NCI-H2196 treated with DMSO at 0.1 percent for 48 hours (cell line): ENCODE measurements at regions not wholly inside any gene's neighbourhood (a gene's known extent, or its start where the extent isn't known, plus 50 kb on each side); places are given as distances from the start of the nearest gene placed in this dataset.
"Not testable (repeated sequence)": the region's sequence is repeated elsewhere in the genome, so short reads cannot be mapped to it uniquely, and the experiment has no call there.

Experiments
- DNase-seq: peaks from one replicate; lab custom pipeline; 2025; ENCODE audit not compliant: unreplicated experiment; lab: John Stamatoyannopoulos, UW

DNA sequence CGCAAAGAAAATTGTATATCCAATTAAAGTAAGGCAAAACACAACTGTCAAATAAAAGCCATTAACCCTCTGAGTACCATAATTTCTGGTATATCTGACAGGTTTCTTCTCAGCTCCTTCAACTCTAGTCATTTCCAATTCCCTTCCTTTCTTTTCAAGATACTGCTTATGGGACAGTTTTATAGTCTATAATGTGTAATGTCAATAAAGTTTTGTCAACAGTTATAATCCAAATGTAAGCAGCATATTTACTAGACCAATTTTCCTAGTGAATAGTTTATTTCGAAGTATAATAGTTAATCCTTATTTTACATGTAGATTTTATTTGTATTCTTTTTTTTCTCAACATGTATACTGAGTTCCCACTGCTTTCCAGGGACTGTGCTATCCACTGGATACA, 1081.8 kb downstream of the EPHA7 start:
- DNase-seq: no peak

DNA sequence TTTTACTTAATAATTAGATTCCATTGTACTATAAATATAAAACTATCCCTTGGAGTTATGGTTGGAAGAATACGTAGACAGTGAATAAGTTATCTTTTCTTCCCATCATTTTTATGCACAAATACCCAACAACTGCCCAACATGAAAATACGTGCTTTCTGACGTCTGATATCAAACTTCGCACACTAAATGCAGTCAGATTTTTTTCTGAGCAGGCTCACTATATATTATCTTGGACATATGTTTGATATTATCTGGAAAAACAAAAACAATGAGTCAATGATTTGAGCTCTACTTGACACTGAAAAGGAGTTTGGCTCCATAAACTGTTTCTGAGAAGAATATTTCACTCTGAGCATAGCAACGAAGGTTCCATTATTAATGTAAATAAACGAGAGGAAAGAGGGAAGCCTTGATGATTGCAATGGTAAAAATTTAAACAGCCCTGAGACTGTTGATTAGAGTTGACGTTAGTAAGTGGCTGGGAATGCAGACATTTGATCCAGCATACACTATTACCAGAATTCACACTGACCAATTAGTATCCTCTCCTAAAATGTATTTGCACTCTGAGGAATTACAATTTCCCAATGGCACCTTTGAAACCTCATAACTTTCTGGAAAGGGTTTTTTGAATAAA, 1090.0 kb downstream of the EPHA7 start:
- no peak for DNase-seq

DNA sequence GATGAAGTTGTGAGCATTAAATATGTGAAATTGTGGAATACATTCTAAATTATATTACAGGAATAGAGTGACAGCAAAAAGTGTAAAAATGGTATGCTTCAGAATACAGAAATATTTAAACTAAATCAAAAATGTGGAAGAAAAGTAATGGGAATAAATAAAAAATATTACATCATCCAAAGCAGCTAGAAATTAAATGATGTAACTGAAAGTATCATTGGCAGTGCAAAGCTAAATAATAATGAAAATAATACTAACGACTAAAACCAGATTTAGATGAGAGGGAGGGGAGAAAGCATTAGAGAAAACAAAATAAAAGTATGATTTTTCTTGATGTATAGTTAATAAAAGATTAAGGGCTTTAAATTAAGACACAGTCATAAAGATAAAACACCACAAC, 1104.0 kb downstream of the EPHA7 start:
- DNase-seq: no peak

DNA sequence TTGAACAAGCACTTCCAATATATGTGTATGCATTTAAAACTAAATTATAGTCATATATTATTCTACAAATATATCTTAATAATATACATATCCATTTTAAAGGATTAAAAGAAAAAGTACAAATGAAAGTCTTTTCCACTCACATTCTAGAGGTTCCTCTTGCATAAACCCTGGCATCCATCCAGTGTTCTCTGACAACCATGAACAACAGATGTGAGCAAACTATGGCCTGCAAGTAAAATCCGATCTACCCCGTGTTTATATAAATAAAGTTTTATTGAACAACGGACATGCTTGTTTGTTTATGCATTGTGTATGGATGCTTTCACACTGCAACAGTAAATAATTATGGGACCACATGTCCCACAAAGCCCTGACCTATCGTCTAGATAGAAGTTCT, 1122.3 kb downstream of the EPHA7 start:
- no peak for DNase-seq

DNA sequence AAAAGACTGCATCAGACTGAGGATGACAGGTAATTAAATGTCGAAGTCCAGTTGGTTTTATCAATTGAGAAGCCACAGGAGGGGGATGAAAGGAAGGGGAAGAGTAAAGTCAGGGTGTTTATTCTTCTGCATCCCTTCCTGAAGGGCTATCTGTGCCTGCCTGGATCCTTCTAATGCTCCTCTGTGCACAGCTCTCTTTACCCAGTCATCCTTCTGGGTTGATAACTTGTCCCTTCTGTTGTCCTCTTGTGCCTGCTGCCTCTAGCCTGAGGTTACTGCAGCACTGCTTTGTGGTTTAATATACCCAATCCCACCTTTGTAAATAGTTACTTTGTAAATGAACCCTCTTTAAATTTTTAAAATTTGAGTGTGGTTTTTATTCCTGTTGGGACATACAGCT, 1127.3 kb downstream of the EPHA7 start:
- DNase-seq: no peak

DNA sequence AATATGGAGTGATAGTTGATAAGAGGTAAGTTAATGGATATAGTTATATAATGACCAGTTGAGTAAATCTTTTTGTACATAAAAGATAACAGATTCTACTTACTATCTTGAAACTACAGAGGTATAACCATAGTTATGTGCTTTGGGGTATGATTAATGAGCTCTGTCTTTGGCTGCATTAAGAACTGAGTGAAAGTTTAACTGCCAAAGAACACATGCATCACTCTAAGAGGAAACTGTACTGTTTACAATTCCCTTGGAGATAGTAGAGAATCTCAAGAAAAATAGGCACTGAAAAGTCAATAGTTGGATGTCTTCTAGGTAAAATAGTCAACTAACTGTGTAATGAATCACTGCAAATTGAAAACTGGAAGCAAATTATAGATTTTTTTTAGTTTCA, 1129.5 kb downstream of the EPHA7 start:
- no peak for DNase-seq

DNA sequence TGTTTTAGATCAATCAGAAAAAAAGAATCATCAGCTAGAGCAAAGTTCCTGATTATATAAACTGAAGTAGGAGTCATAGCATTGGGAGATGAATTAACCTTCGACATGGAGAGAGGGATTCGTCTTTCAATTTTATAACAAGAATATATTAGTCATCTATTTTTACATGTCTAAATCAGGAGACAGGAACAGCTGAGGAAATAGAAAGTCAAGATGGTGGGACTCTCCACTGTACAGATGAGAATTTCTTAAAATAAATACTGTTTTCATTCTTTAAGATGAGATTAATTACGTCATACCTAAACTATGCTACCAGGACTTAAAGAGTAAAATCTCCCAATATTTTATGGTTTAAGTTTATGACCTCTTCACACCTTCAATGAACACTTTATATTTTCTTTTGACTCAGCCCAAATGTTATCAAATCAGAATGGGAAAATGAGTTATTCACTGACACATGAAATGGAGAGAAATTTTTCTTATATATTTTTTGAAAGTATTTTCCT, 1137.7 kb downstream of the EPHA7 start:
- DNase-seq: no peak

DNA sequence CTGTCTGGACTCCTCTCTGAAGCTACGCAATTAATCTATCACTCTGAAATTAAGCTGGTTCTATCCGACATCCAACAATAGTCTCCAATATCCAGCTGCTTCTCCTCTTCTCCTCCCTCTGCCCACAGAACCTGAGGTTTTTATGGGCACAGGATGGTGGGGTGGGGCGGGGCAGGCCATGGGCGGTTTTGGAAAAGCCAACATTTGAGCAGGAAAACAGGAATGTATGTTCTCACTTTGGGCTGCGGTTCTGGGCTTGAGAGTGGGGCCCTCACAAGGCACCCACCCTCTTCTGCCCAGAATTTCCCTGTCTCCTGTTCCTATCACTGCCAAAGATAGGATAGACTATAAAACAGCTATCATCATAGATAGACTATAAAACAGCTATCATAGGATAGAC, 1144.2 kb downstream of the EPHA7 start:
- DNase-seq: no peak

DNA sequence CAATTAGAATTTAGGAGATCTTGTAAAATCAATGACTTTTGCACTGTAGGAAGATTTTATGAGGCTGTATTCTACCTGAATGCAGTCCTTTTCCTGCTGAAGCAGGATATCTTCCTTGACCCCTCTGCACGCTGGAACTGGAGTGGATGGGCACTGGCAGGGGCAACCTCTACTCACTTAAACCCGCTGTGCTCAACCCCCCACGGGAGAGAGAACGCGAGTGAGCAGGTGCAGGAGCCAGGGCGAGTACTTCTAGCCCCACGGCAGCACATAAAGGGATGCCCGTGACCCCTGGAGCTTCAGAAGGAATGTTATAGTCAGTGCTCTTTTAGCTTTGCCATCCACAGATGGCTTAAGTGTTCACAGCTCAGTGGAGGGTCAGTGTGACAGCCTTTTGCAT, 1144.8 kb downstream of the EPHA7 start:
- no peak for DNase-seq

DNA sequence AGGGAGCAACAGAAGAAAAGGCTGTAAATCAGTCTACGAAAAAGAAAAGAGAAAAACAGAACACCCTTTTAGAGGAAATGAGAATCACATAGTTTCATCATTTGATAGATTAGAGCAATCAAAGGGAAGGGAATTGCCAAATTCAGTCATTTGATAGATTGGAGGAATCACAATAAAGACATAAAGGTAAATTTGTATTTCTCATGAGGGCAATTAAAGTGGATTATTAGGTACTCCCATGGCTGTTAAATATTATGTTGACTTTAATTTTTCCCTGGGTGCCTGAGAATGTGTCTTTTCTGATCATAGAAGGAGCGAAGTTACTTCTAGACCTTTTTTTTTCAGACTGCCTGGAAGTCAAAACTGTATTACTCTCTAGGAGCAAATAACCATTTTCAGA, 1145.7 kb downstream of the EPHA7 start:
- DNase-seq: no peak

DNA sequence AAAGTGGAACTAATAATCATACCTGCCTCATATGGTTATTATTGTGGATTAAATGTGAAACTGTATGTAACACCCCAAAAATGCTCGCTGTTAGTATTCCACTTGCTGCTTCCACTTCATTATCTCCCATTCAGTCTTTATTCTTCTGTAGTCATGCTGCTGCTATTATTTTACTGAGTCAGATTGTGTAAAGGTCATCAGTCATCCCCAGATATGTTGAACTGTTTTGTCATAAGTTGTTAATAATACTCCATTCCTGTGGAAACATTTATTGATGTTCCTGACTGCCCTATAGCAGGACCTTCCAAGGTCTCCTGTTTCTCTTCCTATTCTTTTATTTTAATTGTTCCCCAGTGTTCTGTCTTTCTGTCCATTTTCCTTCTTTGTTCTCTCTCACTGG, 1148.3 kb downstream of the EPHA7 start:
- no peak for DNase-seq

DNA sequence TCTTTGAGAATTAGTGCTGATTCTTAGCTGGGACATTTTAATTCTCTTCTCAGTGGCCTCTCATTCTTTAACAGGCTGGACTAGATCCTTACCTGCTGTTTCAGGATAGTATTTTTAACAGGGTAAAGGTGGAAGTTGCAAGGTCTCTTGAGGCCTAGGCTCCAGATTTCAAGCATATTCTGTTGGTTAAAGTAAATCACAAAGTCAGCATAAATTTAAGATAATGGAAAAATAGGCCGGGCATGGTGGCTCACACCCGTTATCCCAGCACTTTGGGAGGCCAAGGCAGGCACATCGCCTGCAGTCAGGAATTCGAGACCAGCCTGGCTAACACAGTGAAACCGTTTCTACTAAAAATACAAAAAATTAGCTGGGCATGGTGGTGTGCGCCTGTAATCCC, 1149.0 kb downstream of the EPHA7 start:
- no peak for DNase-seq

DNA sequence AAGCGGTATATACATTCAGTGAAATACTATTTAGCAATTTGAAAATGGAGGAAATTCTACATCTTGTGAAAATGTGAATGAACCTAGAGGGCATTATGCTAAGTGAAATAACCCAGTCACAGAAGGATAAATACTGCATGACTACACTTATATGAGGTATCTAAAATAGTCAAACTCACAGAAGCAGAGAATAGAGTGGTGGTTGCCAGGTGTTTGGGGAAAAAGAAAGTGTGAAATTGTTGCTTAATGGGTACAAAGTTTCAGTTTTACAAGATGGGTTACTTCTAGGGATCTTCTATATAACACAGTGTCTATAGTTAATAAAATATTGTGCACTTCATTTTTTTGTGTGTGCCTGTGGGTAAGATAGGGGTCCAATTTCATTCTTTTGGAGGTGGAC, 1152.0 kb downstream of the EPHA7 start:
- DNase-seq: no peak

DNA sequence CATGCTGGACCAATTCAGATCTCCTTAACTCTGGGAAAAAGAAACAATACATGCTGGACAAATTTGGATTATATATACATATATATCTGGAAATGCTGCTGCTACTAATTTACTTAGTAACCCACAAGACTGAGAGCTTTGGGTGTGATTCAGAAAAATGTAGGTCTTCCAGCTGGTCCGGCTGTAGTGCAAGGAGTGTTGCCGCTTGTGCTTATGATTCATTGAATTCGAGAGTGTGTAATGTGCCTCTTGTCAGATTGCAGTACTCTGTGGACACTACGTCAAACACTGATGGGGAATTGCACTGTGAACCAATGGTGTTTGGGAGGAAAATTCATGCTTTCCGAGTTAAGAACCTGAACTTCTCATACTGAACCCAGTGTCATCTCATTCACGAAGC, 1155.5 kb downstream of the EPHA7 start:
- no peak for DNase-seq

DNA sequence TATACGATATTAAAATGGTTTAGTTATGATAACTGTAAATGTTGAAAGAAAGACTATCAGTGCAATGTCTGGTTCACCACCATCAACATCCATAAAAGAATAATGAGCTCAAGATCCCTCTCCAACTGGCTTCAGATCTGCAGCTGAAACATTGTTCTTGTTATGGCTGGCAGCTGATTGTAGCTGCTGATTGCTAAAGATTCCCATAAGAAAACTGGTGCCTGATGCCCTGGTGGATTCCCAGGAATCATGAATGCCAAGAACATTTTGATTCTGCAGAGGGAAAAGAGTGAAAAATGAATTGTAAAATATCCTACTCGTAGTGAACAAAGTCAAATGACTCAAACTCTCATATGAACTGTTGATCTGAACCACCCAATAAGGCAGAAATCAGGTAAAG, 1160.2 kb downstream of the EPHA7 start:
- DNase-seq: no peak

DNA sequence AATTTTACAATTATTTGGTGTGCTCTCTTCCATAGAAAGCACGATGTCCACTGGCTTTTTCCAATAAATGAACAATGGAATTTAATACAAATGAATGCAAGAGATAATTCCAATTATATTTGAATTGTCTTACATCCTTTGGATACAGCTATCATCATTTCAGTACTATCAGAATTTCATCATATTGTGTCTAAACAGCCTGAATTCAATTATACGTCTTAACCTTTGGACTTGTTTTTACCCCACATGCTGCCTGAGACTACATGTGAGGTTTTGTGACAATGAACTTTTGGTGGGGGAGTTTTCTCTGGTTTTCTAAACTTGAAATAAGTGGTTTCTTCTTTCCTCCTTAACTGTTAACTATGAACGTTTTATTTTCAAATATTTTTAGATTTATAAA, 1176.0 kb downstream of the EPHA7 start:
- no peak for DNase-seq

DNA sequence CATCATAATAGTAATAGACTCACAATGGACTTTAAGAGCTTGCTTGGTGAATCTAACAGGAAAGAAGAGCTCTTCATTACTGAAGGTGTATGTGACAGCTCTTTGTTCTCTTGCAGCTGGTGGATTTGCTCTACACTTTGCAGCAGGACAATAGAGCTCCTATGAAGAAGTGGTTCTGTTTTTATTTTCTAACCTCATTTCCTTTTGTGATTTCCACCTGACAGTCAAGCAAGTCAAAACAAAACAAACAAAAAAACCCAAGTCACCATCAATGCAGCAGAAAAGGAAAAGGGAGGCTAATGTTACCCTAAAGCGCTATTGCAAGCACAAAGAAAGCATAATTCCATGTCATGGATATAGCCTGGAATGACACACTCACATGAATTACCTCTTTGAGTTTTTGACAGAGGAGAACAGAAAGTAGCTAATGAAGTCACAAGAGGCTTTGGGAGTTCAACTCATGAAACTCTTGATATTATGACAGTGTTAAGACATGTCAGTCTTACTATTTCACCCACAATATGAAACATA, 1188.1 kb downstream of the EPHA7 start:
- DNase-seq: no peak

DNA sequence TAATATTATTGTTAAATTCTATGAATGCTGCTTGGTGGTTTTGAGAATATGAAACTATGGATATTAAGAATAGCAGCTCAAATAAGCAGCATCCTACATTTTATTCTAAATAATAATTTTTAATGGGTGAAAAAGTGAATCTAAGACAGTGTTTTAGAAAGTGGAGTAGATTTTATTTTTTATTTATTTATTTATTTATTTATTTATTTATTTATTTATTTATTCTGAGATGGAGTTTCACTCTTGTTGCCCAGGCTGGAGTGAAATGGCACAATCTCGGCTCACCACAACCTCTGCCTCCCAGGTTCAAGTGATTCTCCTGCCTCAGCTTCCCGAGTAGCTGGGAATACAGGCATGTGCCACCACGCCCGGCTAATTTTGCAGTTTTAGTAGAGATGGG, 1199.4 kb downstream of the EPHA7 start:
- not testable (repeated sequence) for DNase-seq

DNA sequence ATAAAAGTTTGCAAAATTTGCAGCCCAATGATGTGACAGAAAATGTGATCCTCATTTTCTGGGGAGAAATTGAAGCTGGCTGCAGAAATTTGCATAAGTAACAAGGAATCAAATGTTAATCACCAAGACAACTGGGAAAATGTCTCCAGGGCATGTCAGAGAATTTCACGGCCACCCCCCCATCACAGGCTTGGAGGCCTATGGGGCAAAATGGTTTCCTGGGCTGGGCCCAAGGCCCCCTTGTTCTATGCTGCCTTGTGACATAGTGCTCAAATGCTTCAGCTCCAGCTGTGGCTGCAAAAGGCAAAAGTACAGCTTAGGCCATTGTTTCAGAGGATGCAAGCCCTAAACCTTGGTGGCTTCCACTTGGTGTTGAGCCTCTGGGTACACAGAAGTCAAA, 1202.6 kb downstream of the EPHA7 start:
- DNase-seq: no peak

DNA sequence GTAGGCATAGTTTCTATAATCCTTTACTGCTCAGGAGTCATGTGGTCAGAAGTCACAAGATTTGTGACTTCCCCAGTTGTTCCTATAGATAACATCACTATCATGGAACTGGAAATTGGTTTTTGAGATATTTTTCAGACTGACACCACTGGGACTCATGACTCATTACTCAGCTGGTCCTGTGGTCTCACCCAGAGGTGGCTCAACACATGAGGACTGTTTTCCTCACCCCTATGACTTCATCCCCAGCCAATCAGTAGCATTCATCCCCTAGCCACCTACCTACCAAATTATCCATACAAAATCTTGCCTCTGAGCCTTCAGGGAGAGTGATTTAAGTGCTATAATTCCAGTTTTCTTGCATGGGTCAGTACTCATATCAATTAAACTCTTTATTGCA, 1217.7 kb downstream of the EPHA7 start:
- no peak for DNase-seq

DNA sequence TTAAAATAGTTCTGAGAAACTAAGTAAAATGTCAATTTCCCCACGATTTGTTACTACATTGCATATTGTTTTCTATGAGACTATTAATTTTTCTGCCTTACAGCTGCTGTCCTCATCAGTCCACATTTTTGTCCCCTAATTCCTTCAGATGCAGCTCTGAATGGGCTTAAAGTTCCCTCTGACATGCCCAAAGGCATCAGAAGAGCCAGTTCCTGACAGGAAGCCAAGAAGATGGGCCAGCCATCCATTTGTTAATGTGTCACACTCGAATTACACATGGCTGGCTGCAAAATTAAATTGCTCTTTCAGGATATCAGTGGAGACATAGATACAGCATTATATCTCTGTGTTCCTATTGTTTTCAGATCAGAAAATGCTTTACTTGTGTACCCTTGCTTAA, 1223.0 kb downstream of the EPHA7 start:
- no peak for DNase-seq

DNA sequence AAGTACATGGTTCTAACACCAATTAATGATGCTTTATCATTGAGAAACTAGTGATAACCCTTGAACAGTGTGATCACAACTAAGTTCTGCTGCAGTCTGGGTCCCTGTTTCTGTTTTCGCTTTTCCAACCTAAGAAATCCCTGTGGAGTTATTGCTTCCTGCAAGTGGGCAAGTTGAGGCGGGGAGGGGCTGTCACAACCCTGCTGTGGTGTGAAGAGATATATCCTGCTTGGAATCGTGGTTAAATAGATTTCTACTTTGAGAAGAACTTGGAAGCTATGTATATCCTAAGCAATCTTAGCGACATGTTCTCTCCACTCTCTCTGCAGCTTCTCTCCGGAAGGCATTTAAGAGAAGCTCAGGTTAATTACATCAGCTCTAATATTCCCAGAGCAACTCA, 1223.6 kb downstream of the EPHA7 start:
- DNase-seq: no peak

DNA sequence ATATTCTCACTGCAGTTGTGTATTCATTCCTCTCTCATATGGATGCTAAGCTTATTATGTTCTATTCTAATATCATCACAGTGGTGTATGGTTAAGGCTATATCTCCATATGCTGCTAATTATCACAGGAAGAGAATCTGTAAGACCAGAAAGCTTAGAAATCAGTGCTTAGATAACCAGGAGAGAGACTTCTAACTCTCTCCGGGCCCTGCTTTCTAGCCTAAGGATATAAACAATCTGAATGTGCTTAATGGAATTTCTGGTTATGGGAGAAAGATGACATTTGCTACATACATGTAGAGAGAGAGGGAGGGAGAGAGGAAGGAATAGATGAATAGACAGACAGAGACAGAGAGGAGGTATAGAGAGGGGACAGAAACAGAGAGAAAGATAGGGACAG, 1231.3 kb downstream of the EPHA7 start:
- no peak for DNase-seq
